Stimulated activated memory B cell treated with anti-CD40 and anti-IgM and Interleukin-4, amounts not matched to agents 10 μg/mL and 1 μg/mL and 100 μg/mL, for 72 hours (primary cell): ENCODE measurements at regions not wholly inside any gene's neighbourhood (a gene's known extent, or its start where the extent isn't known, plus 50 kb on each side); places are given as distances from the start of the nearest gene placed in this dataset.
"Not testable (repeated sequence)": the region's sequence is repeated elsewhere in the genome, so short reads cannot be mapped to it uniquely, and the experiment has no call there.

Experiments used
- ATAC-seq: fragments of 150-1000 bp; cut with Tn5 transposase; 2 replicates; pipeline ENCODE4 v1.10.0; 2021
- H3K27ac Mint-ChIP-seq: one replicate; pipeline ENCODE4 v1.8.0; 2022; ENCODE audit warnings: mild to moderate bottlenecking, mixed read lengths
- H3K27me3 Mint-ChIP-seq: one replicate; pipeline ENCODE4 v1.8.0; 2022; ENCODE audit warnings: mixed read lengths
- H3K36me3 Mint-ChIP-seq: one replicate; pipeline ENCODE4 v1.8.0; 2022; ENCODE audit warnings: mixed read lengths
- H3K4me1 Mint-ChIP-seq: one replicate; pipeline ENCODE4 v1.8.0; 2022; ENCODE audit warnings: mixed read lengths
- H3K4me3 Mint-ChIP-seq: one replicate; pipeline ENCODE4 v1.8.0; 2022; ENCODE audit warnings: mild to moderate bottlenecking, moderate library complexity, mixed read lengths
- H3K9me3 Mint-ChIP-seq: one replicate; pipeline ENCODE4 v1.8.0; 2022; ENCODE audit warnings: mixed read lengths

DNA sequence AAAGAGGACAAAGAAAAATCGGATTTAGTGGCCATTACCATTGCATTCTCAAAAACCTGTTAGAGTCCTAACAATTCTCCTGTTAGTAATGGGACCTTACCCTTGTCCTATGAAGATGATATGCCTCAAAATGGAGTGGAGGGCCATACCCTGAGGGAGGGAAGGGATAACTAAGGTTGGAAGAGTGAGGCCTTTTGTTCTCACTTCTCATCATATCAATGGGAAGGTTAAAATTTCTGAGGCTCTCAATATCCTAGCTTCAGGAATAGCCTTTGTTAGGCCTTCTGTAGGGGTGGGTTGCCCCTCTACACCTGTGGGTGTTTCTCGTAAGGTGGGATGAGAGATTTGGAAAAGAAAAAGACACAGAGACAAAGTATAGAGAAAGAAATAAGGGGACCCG, 109.4 kb upstream of the SGIP1 start:
- not testable (repeated sequence) for H3K27me3 Mint-ChIP-seq, H3K4me3 Mint-ChIP-seq
- H3K4me1 Mint-ChIP-seq, result peaks cover 10% of the 10 kb centered on the region

DNA sequence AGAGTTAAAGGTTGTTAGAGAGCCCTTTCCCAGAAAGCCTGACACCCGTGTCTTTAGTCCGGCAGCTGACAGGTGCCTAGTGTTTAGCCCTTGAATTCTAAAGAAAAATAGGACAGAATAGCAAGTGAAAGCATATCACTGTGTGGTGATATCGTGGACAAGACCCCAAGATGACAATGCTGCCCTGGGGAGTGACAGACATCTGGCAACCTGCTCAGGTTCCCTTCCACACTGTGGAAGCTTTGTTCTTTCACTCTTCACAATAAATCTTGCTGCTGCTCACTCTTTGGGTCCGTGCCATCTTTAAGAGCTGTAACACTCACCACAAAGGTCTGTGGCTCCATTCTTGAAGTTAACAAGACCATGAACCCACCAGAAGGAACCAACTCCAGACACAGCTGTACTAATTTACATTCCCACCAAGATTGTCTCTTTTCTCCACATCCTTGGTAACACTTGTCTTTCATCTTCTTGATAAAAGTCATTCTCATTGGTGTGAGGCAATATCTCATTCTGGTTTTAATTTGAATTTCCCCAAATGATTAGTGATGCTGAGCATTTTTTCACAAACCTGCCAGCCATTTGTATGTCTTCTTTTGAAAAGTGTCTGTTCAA, 107.6 kb upstream of the SGIP1 start:
- H3K9me3 Mint-ChIP-seq, result peaks cover 17% of the 10 kb centered on the region
- peaks cover 10% of the 10 kb centered on the region for H3K4me1 Mint-ChIP-seq
- peaks cover 22% of the 10 kb centered on the region for H3K36me3 Mint-ChIP-seq
- H3K27me3 Mint-ChIP-seq, result no peaks in the 10 kb centered on the region
- no peak overlapping the region for H3K4me3 Mint-ChIP-seq
- peak overlapping the region; percentile 66 for H3K27ac Mint-ChIP-seq
- peak; percentile 43 for ATAC-seq

More for the DNA sequence above, 109.4 kb upstream of the SGIP1 start:
- ATAC-seq, H3K27ac Mint-ChIP-seq, H3K9me3 Mint-ChIP-seq: not testable (repeated sequence)
- peaks cover 11% of the 10 kb centered on the region for H3K36me3 Mint-ChIP-seq

DNA sequence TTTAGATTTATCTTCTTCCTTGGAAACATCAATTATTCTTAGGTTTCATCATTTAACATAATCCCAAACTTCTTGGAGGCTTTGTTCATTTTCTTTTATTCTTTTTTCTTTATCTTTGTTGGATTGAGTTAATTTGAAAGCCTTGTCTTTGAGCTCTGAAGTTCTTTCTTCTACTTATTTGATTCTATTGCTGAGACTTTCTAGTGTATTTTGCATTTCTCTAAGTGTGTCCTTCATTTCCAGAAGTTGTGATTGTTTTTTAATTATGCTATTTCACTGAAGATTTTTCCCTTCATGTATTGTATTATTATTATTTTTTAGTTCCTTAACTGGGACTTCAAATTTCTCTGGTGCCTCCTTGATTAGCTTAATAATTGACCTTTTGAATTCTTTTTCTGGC, 103.1 kb upstream of the SGIP1 start:
- H3K27me3 Mint-ChIP-seq, H3K4me3 Mint-ChIP-seq, ATAC-seq: not testable (repeated sequence)
- H3K27ac Mint-ChIP-seq, result peak overlapping the region; percentile 4
- H3K9me3 Mint-ChIP-seq, result peaks cover 24% of the 10 kb centered on the region
- peaks cover 27% of the 10 kb centered on the region for H3K36me3 Mint-ChIP-seq
- H3K4me1 Mint-ChIP-seq, result peaks cover 10% of the 10 kb centered on the region

DNA sequence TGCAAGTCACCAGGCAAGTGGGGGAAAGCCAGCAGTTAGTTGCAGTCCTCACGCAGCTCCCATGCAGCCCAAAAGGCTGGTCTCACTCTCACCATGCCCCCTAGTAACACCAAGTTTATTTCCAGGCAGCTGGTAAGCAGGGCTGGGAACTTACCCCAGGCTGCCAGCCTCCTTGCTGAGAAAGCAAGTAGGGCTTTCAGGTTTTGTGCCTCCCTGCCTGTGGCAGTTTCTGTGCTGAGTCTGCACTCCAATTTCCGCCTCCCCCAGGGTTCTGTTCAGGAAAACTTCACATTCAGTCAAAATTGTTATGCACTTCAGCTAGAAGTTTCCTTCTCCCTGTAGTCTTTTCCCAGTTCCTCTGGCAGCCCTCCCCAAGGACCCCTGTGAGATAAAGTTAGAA, 102.0 kb upstream of the SGIP1 start:
- no peaks in the 10 kb centered on the region for H3K27me3 Mint-ChIP-seq
- peak overlapping the region; percentile 4 for H3K27ac Mint-ChIP-seq
- H3K36me3 Mint-ChIP-seq, result peaks cover 27% of the 10 kb centered on the region
- H3K4me1 Mint-ChIP-seq, result peaks cover 11% of the 10 kb centered on the region
- H3K4me3 Mint-ChIP-seq, result no peak overlapping the region
- ATAC-seq, result no peak
- peaks cover 24% of the 10 kb centered on the region for H3K9me3 Mint-ChIP-seq

DNA sequence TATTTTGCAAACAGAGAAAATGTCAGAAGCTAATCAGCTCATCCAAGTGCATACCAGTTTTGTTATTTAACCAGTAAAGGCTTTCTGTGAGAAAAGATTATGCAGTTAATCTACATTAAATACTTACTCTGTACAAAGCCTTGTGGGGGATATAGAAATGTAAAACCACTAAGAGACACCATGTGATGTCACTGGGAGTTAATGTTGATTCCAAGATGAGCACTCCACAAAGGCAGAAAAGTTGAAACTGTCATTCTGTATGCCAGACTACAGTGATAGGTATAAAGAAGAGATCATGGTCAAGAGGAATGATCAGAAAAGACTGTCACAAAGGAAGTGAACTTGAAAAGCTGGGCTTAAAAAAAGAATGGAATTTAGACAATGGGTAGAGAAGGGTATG, 100.3 kb upstream of the SGIP1 start:
- peaks cover 25% of the 10 kb centered on the region for H3K36me3 Mint-ChIP-seq
- no peak overlapping the region for H3K4me3 Mint-ChIP-seq
- peaks cover 20% of the 10 kb centered on the region for H3K4me1 Mint-ChIP-seq
- no peaks in the 10 kb centered on the region for H3K27me3 Mint-ChIP-seq
- peak overlapping the region; percentile 2 for H3K27ac Mint-ChIP-seq
- no peak for ATAC-seq
- H3K9me3 Mint-ChIP-seq, result peaks cover 22% of the 10 kb centered on the region

DNA sequence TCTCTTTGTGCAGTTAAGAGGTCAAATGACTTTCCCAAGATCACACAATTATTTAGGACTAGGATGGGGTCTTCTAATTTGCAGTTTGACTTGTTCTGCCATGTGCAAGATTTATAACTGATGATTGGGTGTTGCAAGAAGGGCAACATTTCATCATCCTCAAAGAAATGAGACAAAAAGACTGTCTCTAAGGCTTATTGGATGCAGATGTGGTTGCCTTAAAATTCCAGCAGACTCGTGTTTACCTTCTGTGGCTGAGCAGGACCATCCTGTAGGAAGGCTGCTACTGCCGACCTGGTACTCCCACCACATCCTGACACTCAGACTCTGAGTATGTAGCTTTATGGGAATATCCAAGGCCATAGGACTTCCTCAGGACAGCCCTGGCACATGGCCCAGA, 99.9 kb upstream of the SGIP1 start:
- ATAC-seq, result no peak
- no peak overlapping the region for H3K4me3 Mint-ChIP-seq
- peaks cover 17% of the 10 kb centered on the region for H3K9me3 Mint-ChIP-seq
- H3K36me3 Mint-ChIP-seq, result peaks cover 20% of the 10 kb centered on the region
- H3K4me1 Mint-ChIP-seq, result peaks cover 25% of the 10 kb centered on the region
- peak overlapping the region; percentile 2 for H3K27ac Mint-ChIP-seq
- no peaks in the 10 kb centered on the region for H3K27me3 Mint-ChIP-seq

DNA sequence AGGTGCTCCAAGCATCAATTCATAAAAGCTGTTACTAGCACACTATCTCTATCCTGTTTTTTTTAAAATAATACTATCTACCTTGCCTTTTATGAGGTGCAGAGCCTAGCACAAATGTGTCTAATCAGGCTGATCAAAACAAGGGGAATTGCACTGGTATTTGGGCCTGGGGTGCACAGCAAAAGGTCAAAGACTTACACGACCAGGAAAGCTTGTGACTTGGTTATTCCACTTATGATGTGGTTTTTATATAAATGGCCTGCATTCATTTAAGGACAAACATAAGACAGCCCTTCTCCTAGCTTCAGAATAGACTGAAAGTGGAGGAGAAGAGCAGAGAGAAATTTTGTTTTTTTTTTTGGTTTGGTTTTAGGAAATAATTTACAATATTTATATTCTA, 98.4 kb upstream of the SGIP1 start:
- peaks cover 11% of the 10 kb centered on the region for H3K36me3 Mint-ChIP-seq
- H3K27ac Mint-ChIP-seq, result no peak overlapping the region
- H3K27me3 Mint-ChIP-seq, result no peaks in the 10 kb centered on the region
- peaks cover 35% of the 10 kb centered on the region for H3K4me1 Mint-ChIP-seq
- H3K9me3 Mint-ChIP-seq, result peaks cover 13% of the 10 kb centered on the region
- no peak for ATAC-seq
- H3K4me3 Mint-ChIP-seq, result no peak overlapping the region

DNA sequence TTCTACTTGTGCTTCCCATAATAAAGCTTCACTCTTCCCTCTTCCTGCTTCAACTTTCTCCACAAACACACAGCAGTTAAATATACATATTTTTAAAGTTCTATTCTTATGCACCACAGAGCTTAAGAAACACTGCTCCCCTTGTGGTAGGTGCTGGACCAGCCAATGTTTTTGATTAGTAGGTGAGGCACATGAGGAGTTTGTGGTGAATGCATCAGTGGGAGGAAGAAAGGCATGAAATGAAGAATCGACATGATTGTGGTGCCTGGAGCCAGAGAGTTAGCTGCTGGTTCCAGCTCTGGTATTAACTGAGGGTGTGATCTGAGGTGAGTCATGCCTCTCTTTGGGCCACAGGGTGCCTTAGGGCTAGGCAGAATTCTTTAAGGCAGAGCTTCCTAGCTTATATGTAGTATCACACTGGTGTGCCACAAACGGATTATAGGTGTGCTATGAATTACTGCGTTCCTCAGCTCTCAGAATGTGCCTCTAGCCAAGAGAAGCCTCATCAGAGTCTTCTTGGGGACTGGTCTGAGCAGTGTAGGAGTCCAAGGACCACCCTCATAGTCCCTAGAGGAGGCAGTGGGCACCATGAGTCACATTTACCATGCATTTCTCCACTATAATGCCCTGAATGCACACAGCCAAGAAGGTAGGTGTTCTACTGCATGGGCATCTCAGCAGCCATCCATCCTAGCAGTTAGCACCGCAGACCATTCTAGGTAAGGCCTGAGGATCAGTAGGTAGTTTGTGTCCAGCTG, 97.4 kb upstream of the SGIP1 start:
- H3K4me3 Mint-ChIP-seq, result no peak overlapping the region
- H3K27ac Mint-ChIP-seq, result peak overlapping the region; percentile 73
- H3K4me1 Mint-ChIP-seq, result peaks cover 35% of the 10 kb centered on the region
- ATAC-seq, result peak; percentile 90
- no peaks in the 10 kb centered on the region for H3K27me3 Mint-ChIP-seq
- peaks cover 5% of the 10 kb centered on the region for H3K9me3 Mint-ChIP-seq
- peaks cover 4% of the 10 kb centered on the region for H3K36me3 Mint-ChIP-seq

DNA sequence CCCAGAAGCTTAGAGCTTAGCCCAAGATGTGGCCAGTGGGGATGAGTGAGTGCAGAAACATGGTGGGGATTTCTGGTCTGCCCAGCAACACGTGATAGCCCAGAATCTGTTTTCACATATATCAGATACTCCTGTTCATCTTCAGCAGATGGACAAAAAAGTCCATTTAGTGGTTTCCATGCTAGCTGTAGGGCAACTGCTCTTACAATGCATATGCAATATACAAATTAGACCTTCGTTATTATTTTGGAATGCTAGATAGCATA, 96.9 kb upstream of the SGIP1 start:
- no peak for ATAC-seq
- Mint-ChIP-seq H3K4me3 (no peak overlapping the region), H3K27me3 (no peaks in the 10 kb centered on the region), H3K36me3 (peaks cover 4% of the 10 kb centered on the region), H3K27ac (peak overlapping the region; percentile 73), H3K9me3 (peaks cover 3% of the 10 kb centered on the region), H3K4me1 (peaks cover 35% of the 10 kb centered on the region)

DNA sequence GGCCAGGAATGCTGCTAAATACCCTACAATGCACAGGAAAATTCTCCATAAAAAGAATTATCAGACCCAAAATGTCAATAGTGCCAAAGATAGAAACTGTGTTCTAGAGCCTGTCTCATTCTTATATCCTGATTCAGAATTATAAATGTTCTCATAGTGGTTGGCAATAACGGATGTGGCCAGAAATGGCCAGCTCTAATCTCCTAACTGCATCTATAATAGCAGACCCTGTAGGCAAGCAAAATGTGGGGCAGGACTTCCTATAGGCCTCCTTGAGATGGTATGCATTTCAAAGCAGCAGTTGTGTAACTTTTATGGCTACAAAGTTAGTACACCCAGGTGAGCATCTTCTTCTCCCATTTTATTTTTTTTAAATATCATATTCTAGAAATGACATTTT, 95.9 kb upstream of the SGIP1 start:
- no peak overlapping the region for H3K4me3 Mint-ChIP-seq
- H3K4me1 Mint-ChIP-seq, result peaks cover 35% of the 10 kb centered on the region
- no peaks in the 10 kb centered on the region for H3K27me3 Mint-ChIP-seq
- no peaks in the 10 kb centered on the region for H3K36me3 Mint-ChIP-seq
- peak overlapping the region; percentile 84 for H3K27ac Mint-ChIP-seq
- no peak for ATAC-seq
- peaks cover 3% of the 10 kb centered on the region for H3K9me3 Mint-ChIP-seq

DNA sequence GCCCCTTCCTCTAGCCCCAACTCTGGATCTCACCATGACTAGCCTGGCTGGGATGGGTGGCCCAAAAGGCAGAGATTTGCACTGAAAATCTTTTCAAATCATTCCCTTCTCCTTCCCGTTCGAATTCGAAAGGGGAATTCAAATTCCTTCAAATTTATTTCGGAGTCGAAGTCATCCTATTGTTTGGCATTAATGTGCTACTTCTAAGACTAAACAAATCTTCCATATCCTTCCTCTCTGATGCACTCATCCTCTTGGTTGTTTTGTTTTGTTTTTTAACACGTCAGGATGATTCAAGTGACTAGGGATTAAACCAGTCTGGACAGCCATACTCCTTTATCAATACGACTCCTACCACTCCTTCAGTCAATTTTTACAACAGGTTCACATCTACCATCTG, 95.5 kb upstream of the SGIP1 start:
- no peak for ATAC-seq
- H3K36me3 Mint-ChIP-seq, result no peaks in the 10 kb centered on the region
- peak overlapping the region; percentile 50 for H3K4me3 Mint-ChIP-seq
- peak overlapping the region; percentile 84 for H3K27ac Mint-ChIP-seq
- no peaks in the 10 kb centered on the region for H3K27me3 Mint-ChIP-seq
- H3K4me1 Mint-ChIP-seq, result peaks cover 39% of the 10 kb centered on the region
- peaks cover 3% of the 10 kb centered on the region for H3K9me3 Mint-ChIP-seq

DNA sequence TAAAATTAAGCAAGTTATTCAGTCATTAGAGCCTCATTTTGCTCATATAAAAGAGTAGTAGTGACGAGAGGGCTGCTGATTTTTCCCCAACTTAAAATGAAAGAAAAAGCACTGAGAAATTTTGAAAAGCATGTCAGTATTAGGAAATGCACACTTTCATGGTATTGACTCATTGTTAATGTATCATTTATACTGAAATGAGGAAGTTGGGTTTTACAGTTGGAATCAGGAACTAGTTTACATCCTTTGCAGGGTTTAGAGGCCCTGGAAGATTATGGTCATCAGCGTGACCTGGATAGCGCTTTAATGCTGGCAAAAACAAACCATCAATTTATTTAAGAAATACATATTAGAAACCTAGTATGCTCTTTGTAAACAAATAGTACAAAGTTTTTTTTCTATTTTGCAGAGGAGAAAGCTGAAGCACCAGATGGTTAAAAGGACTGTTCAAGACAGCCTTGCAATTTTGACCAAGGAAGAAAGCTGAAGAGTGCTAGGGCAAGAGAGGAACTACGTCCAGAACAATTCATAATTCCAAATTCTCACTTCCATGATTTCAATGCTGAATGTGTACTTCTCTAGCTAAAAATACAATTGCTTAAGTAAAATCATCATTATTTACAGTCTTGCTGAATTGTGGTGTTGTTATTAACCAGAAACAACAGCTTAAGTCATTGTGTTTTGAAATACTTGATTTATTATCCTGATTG, 94.8 kb upstream of the SGIP1 start:
- H3K4me3 Mint-ChIP-seq, result peak overlapping the region; percentile 50
- peak overlapping the region; percentile 84 for H3K27ac Mint-ChIP-seq
- H3K9me3 Mint-ChIP-seq, result no peaks in the 10 kb centered on the region
- no peaks in the 10 kb centered on the region for H3K36me3 Mint-ChIP-seq
- H3K4me1 Mint-ChIP-seq, result peaks cover 46% of the 10 kb centered on the region
- peak; percentile 65 for ATAC-seq
- H3K27me3 Mint-ChIP-seq, result no peaks in the 10 kb centered on the region

DNA sequence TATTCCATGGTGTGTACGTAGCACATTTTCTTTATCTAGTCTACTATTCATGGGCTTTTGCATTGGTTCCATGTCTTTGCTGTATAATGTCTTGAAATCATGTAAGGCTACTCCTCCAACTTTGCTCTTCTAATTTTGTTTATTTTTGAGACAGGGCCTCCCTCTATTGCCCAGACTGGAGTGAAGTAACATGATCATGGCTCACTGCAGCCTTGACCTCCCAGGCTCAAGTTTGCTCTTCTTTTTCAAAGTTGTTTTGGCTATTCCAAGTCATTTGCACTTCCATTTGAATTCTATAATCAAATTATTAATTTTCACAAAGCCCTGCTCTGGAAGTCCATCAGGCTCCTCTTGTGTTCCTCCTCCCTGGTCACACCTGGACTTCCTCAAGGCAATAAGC, 90.2 kb upstream of the SGIP1 start:
- Mint-ChIP-seq H3K4me3 (no peak overlapping the region), H3K4me1 (peaks cover 47% of the 10 kb centered on the region), H3K27ac (peak overlapping the region; percentile 95), H3K9me3 (no peaks in the 10 kb centered on the region), H3K27me3 (peaks cover 7% of the 10 kb centered on the region), H3K36me3 (no peaks in the 10 kb centered on the region)
- no peak for ATAC-seq

DNA sequence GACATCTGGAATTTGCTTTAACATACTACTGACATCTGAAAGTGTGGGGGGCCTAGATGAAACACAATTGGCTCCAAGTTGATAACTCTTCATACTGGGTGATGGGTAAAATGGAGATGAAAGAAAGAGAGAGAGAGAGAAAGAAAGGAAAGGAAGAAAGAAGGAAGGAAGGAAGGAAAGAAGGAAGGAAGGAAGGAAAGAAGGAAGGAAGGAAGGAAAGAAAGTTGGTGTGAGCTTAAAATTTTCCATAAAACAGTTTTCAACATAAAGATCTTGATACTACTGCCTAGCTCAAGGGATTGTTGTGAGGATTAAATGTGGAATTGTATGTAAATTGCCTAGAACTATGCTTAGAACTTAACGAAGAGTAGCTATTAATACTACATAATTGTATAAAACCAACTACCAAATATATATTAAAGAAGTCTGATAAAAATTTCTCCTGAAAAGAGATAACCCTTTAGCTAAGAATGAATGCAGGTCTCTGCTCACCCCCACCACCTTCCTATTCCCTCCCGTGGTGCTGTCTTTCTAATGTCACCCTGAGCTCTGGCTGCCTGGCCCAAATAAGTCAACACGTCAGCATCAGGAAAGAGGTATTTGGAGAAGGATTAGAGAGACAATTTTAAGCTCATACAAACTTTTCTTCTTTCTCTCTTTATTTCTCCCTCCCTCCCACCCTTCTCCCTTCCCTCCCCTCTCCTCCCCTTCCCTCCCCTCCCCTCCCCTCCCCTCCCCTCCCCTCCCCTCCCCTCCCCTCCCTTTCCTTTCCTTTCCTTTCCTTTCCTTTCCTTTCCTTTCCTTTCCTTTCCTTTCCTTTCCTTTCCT, 89.3 kb upstream of the SGIP1 start:
- no peaks in the 10 kb centered on the region for H3K36me3 Mint-ChIP-seq
- peaks cover 11% of the 10 kb centered on the region for H3K27me3 Mint-ChIP-seq
- peaks cover 39% of the 10 kb centered on the region for H3K4me1 Mint-ChIP-seq
- no peaks in the 10 kb centered on the region for H3K9me3 Mint-ChIP-seq
- peak overlapping the region; percentile 83 for H3K4me3 Mint-ChIP-seq
- no peak for ATAC-seq
- H3K27ac Mint-ChIP-seq, result peak overlapping the region; percentile 95

DNA sequence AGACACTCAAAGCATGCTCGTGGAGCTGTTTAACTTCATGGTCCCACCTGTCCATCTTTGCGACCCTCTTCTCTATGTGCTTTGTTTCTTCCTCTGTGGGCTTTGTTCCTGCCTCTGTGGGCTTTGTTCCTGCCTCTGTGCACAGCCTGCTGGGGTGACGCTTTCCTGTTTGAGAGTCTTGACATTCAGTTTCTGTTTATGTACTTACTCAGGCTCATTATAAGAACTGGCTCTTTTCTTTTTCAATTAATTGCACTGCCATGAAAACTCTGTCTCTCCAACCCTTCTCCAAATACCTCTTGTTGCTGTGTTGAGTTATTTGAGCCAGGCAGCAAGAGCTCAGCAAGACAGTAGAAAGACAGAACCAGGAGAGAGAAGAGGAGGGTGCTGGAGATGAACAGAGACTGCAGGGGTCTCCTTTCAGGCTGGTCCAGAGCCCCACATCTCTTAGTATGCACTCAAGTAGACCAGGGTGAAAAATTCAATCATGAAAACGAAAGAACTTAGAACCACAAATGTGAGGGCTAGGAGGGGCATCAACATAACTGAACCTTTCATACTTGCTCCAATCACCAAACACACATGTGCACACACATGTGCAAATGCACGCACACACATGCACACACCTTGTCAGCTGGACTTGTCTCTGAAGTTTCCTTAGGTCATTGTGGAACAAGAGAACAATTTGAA, 88.3 kb upstream of the SGIP1 start:
- ATAC-seq, result peak; percentile 88
- no peaks in the 10 kb centered on the region for H3K9me3 Mint-ChIP-seq
- H3K36me3 Mint-ChIP-seq, result no peaks in the 10 kb centered on the region
- peak overlapping the region; percentile 95 for H3K27ac Mint-ChIP-seq
- H3K4me3 Mint-ChIP-seq, result peak overlapping the region; percentile 83
- peaks cover 34% of the 10 kb centered on the region for H3K4me1 Mint-ChIP-seq
- peaks cover 11% of the 10 kb centered on the region for H3K27me3 Mint-ChIP-seq
